DND-41 (cell line): ENCODE measurements at regions not wholly inside any gene's neighbourhood (a gene's known extent, or its start where the extent isn't known, plus 50 kb on each side); places are given as distances from the start of the nearest gene placed in this dataset.

Experiments used
- EZH2 ChIP-seq: IDR thresholded peaks from 3 replicates; pipeline ENCODE4 v1.6.1; 2012; ENCODE audit warnings: borderline replicate concordance, low read depth, mild to moderate bottlenecking, moderate library complexity, low read length, inconsistent platforms; ENCODE audit not compliant: severe bottlenecking
- TF ChIP-seq, protein P1 (sequence below): IDR thresholded peaks from 2 replicates; pipeline ENCODE4 v1.5.1; 2012; ENCODE audit warnings: borderline replicate concordance, low read length, moderate library complexity, mild to moderate bottlenecking; ENCODE audit not compliant: poor library complexity, severe bottlenecking; ENCODE audit errors: extremely low read depth

GRCh38 chr4:189313064-189313463, 627.6 kb upstream of the FRG1 start:
- TF ChIP-seq, protein P1, sequence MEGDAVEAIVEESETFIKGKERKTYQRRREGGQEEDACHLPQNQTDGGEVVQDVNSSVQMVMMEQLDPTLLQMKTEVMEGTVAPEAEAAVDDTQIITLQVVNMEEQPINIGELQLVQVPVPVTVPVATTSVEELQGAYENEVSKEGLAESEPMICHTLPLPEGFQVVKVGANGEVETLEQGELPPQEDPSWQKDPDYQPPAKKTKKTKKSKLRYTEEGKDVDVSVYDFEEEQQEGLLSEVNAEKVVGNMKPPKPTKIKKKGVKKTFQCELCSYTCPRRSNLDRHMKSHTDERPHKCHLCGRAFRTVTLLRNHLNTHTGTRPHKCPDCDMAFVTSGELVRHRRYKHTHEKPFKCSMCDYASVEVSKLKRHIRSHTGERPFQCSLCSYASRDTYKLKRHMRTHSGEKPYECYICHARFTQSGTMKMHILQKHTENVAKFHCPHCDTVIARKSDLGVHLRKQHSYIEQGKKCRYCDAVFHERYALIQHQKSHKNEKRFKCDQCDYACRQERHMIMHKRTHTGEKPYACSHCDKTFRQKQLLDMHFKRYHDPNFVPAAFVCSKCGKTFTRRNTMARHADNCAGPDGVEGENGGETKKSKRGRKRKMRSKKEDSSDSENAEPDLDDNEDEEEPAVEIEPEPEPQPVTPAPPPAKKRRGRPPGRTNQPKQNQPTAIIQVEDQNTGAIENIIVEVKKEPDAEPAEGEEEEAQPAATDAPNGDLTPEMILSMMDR: no peak
- TF ChIP-seq EZH2: no peak
